ENCODE measurements at regions not wholly inside any gene's neighbourhood (a gene's known extent, or its start where the extent isn't known, plus 50 kb on each side); places are given as distances from the start of the nearest gene placed in this dataset.

- Histone ChIP-seq H3K9ac (ENCODE audit: low read depth, low read length, poor library complexity) (no peak overlapping the region), H3K4ac (ENCODE audit: low read length) (no peak overlapping the region), H3K4me3 (ENCODE audit: low read length in 2 of 2) (no peak overlapping the region), H3K18ac (ENCODE audit: low read length) (no peak overlapping the region), H3K36me3 (replicated peaks in 1 of 2; ENCODE audit: control insufficient read depth in 2 of 2, insufficient read depth in 2 of 2, low read length in 2 of 2) (no peaks in the 10 kb centered on the region), H2BK120ac (ENCODE audit: low read depth, low read length) (no peak overlapping the region), H4K8ac (ENCODE audit: low read depth, low read length) (no peak overlapping the region), H3K79me1 (ENCODE audit: low read depth, low read length) (no peaks in the 10 kb centered on the region), H4K91ac (ENCODE audit: low read depth, low read length, poor library complexity) (no peak overlapping the region), H3K23ac (ENCODE audit: low read depth, low read length, poor library complexity) (no peak overlapping the region), H3K9me3 (replicated peaks in 1 of 2; ENCODE audit: control insufficient read depth in 2 of 2, insufficient read depth in 1 of 2, low read depth in 1 of 2, low read length in 2 of 2) (no peaks in the 10 kb centered on the region), H2AFZ (ENCODE audit: low read length) (no peak overlapping the region), H2BK5ac (ENCODE audit: low read length) (no peak overlapping the region), H3K27me3 (ENCODE audit: control insufficient read depth in 3 of 3, insufficient read depth in 3 of 3, low read depth in 1 of 3, low read length in 3 of 3) (no peaks in the 10 kb centered on the region), H2AK5ac (ENCODE audit: low read depth, low read length) (no peak overlapping the region), H3K4me2 (ENCODE audit: insufficient read depth, low read length, poor library complexity, severe bottlenecking) (no peak overlapping the region), H2BK15ac (ENCODE audit: low read length) (no peak overlapping the region), H3K4me1 (ENCODE audit: control insufficient read depth in 2 of 2, insufficient read depth in 1 of 2, low read depth in 1 of 2, low read length in 2 of 2) (peaks cover 8 to 15% of the 10 kb centered on the region in 2 donors), H3K27ac (replicated peaks; ENCODE audit: low read length) (no peak overlapping the region), H3K14ac (ENCODE audit: low read length) (no peak overlapping the region), H2BK12ac (ENCODE audit: low read length) (no peak overlapping the region)
- no CpG with 5 or more reads among the region's 6 CpGs for WGBS, 2 donors (ENCODE audit: extremely low coverage in 2 of 2, insufficient read length in 2 of 2, insufficient replicate concordance in 1 of 2)
- DNase-seq (ENCODE audit: low spot score) = no peak
Observed at GRCh38 chr10:10665750-10666149, 351.9 kb upstream of the CELF2 start.

- H2BK5ac ChIP-seq (ENCODE audit: low read length) = no peak overlapping the region
- no peak overlapping the region for H3K4me3 ChIP-seq (ENCODE audit: low read length in 2 of 2)
- H3K18ac ChIP-seq (ENCODE audit: low read length) = no peak overlapping the region
- no peak overlapping the region for H3K4ac ChIP-seq (ENCODE audit: low read length)
- H3K14ac ChIP-seq (ENCODE audit: low read length) = no peak overlapping the region
- H3K4me1 ChIP-seq (ENCODE audit: control insufficient read depth in 2 of 2, insufficient read depth in 1 of 2, low read depth in 1 of 2, low read length in 2 of 2) = peaks cover 4 to 7% of the 10 kb centered on the region in 2 donors
- no peaks in the 10 kb centered on the region for H3K36me3 ChIP-seq (replicated peaks in 1 of 2; ENCODE audit: control insufficient read depth in 2 of 2, insufficient read depth in 2 of 2, low read length in 2 of 2)
- H2BK120ac ChIP-seq (ENCODE audit: low read depth, low read length) = no peak overlapping the region
- H3K23ac ChIP-seq (ENCODE audit: low read depth, low read length, poor library complexity) = no peak overlapping the region
- H2BK15ac ChIP-seq (ENCODE audit: low read length) = no peak overlapping the region
- DNase-seq (ENCODE audit: low spot score) = no peak
- H3K9ac ChIP-seq (ENCODE audit: low read depth, low read length, poor library complexity) = no peak overlapping the region
- no peak overlapping the region for H2AFZ ChIP-seq (ENCODE audit: low read length)
- no peak overlapping the region for H4K8ac ChIP-seq (ENCODE audit: low read depth, low read length)
- no peaks in the 10 kb centered on the region for H3K27me3 ChIP-seq (ENCODE audit: control insufficient read depth in 3 of 3, insufficient read depth in 3 of 3, low read depth in 1 of 3, low read length in 3 of 3)
- WGBS, 2 donors (ENCODE audit: extremely low coverage in 2 of 2, insufficient read length in 2 of 2, insufficient replicate concordance in 1 of 2) = no CpG with 5 or more reads among the region's 5 CpGs
- H2AK5ac ChIP-seq (ENCODE audit: low read depth, low read length) = no peak overlapping the region
- H4K91ac ChIP-seq (ENCODE audit: low read depth, low read length, poor library complexity) = no peak overlapping the region
- no peak overlapping the region for H2BK12ac ChIP-seq (ENCODE audit: low read length)
- no peaks in the 10 kb centered on the region for H3K9me3 ChIP-seq (replicated peaks in 1 of 2; ENCODE audit: control insufficient read depth in 2 of 2, insufficient read depth in 1 of 2, low read depth in 1 of 2, low read length in 2 of 2)
- H3K27ac ChIP-seq (replicated peaks; ENCODE audit: low read length) = no peak overlapping the region
- no peaks in the 10 kb centered on the region for H3K79me1 ChIP-seq (ENCODE audit: low read depth, low read length)
- H3K4me2 ChIP-seq (ENCODE audit: insufficient read depth, low read length, poor library complexity, severe bottlenecking) = no peak overlapping the region
Observed at GRCh38 chr10:10667466-10667865, 350.2 kb upstream of the CELF2 start.

- Histone ChIP-seq H3K9me3 (replicated peaks in 1 of 2; ENCODE audit: control insufficient read depth in 2 of 2, insufficient read depth in 1 of 2, low read depth in 1 of 2, low read length in 2 of 2) (no peaks in the 10 kb centered on the region), H4K8ac (ENCODE audit: low read depth, low read length) (no peak overlapping the region), H3K4me3 (ENCODE audit: low read length in 2 of 2) (no peak overlapping the region), H4K91ac (ENCODE audit: low read depth, low read length, poor library complexity) (no peak overlapping the region), H3K27ac (replicated peaks; ENCODE audit: low read length) (no peak overlapping the region), H3K4ac (ENCODE audit: low read length) (no peak overlapping the region), H3K36me3 (replicated peaks in 1 of 2; ENCODE audit: control insufficient read depth in 2 of 2, insufficient read depth in 2 of 2, low read length in 2 of 2) (no peaks in the 10 kb centered on the region), H3K18ac (ENCODE audit: low read length) (no peak overlapping the region), H3K4me2 (ENCODE audit: insufficient read depth, low read length, poor library complexity, severe bottlenecking) (no peak overlapping the region), H3K14ac (ENCODE audit: low read length) (no peak overlapping the region), H2AK5ac (ENCODE audit: low read depth, low read length) (no peak overlapping the region), H2BK120ac (ENCODE audit: low read depth, low read length) (no peak overlapping the region), H2BK12ac (ENCODE audit: low read length) (no peak overlapping the region), H3K9ac (ENCODE audit: low read depth, low read length, poor library complexity) (no peak overlapping the region), H3K23ac (ENCODE audit: low read depth, low read length, poor library complexity) (no peak overlapping the region), H3K79me1 (ENCODE audit: low read depth, low read length) (no peaks in the 10 kb centered on the region), H2BK15ac (ENCODE audit: low read length) (no peak overlapping the region), H3K4me1 (ENCODE audit: control insufficient read depth in 2 of 2, insufficient read depth in 1 of 2, low read depth in 1 of 2, low read length in 2 of 2) (no peaks in the 10 kb centered on the region), H3K27me3 (ENCODE audit: control insufficient read depth in 3 of 3, insufficient read depth in 3 of 3, low read depth in 1 of 3, low read length in 3 of 3) (no peaks in the 10 kb centered on the region), H2AFZ (ENCODE audit: low read length) (no peak overlapping the region), H2BK5ac (ENCODE audit: low read length) (no peak overlapping the region)
- no peak for DNase-seq (ENCODE audit: low spot score)
- no CpG with 5 or more reads among the region's 1 CpG for WGBS, 2 donors (ENCODE audit: extremely low coverage in 2 of 2, insufficient read length in 2 of 2, insufficient replicate concordance in 1 of 2)
Observed at GRCh38 chr10:10676972-10677371, 340.7 kb upstream of the CELF2 start.

- H2BK120ac ChIP-seq (ENCODE audit: low read depth, low read length) = no peak overlapping the region
- H3K27ac ChIP-seq (replicated peaks; ENCODE audit: low read length) = no peak overlapping the region
- no peaks in the 10 kb centered on the region for H3K79me1 ChIP-seq (ENCODE audit: low read depth, low read length)
- H2BK15ac ChIP-seq (ENCODE audit: low read length) = no peak overlapping the region
- no peak overlapping the region for H2BK5ac ChIP-seq (ENCODE audit: low read length)
- no peak overlapping the region for H3K23ac ChIP-seq (ENCODE audit: low read depth, low read length, poor library complexity)
- no peak overlapping the region for H4K8ac ChIP-seq (ENCODE audit: low read depth, low read length)
- H4K91ac ChIP-seq (ENCODE audit: low read depth, low read length, poor library complexity) = no peak overlapping the region
- H3K4me2 ChIP-seq (ENCODE audit: insufficient read depth, low read length, poor library complexity, severe bottlenecking) = no peak overlapping the region
- no CpG with 5 or more reads among the region's 3 CpGs for WGBS, 2 donors (ENCODE audit: extremely low coverage in 2 of 2, insufficient read length in 2 of 2, insufficient replicate concordance in 1 of 2)
- DNase-seq (ENCODE audit: low spot score) = peak; percentile 42
- no peaks in the 10 kb centered on the region for H3K9me3 ChIP-seq (replicated peaks in 1 of 2; ENCODE audit: control insufficient read depth in 2 of 2, insufficient read depth in 1 of 2, low read depth in 1 of 2, low read length in 2 of 2)
- H3K9ac ChIP-seq (ENCODE audit: low read depth, low read length, poor library complexity) = no peak overlapping the region
- H3K4ac ChIP-seq (ENCODE audit: low read length) = no peak overlapping the region
- H2AK5ac ChIP-seq (ENCODE audit: low read depth, low read length) = no peak overlapping the region
- no peak overlapping the region for H3K18ac ChIP-seq (ENCODE audit: low read length)
- no peak overlapping the region for H2BK12ac ChIP-seq (ENCODE audit: low read length)
- peak overlapping the region; percentile 77 for H2AFZ ChIP-seq (ENCODE audit: low read length)
- no peaks in the 10 kb centered on the region for H3K27me3 ChIP-seq (ENCODE audit: control insufficient read depth in 3 of 3, insufficient read depth in 3 of 3, low read depth in 1 of 3, low read length in 3 of 3)
- no peaks in the 10 kb centered on the region for H3K36me3 ChIP-seq (replicated peaks in 1 of 2; ENCODE audit: control insufficient read depth in 2 of 2, insufficient read depth in 2 of 2, low read length in 2 of 2)
- H3K14ac ChIP-seq (ENCODE audit: low read length) = no peak overlapping the region
- H3K4me3 ChIP-seq (ENCODE audit: low read length in 2 of 2) = no peak overlapping the region
- no peaks in the 10 kb centered on the region for H3K4me1 ChIP-seq (ENCODE audit: control insufficient read depth in 2 of 2, insufficient read depth in 1 of 2, low read depth in 1 of 2, low read length in 2 of 2)
Observed at GRCh38 chr10:10677479-10677878, 340.2 kb upstream of the CELF2 start.

Data from neuronal stem cell (in vitro differentiated cells).